Suprapubic skin (tissue), 4 donors: ENCODE measurements at regions not wholly inside any gene's neighbourhood (a gene's known extent, or its start where the extent isn't known, plus 50 kb on each side); places are given as distances from the start of the nearest gene placed in this dataset.

Experiments
- DNase-seq, 2 donors: peaks; one replicate each; pipeline ENCODE4 v3.0.0-alpha.2; 2019; ENCODE audit warnings: low spot score in 2 of 2
- H3K27ac ChIP-seq: fragments of 200-600 bp; sonication (generic); one replicate; pipeline ENCODE4 v1.5.1; 2019
- H3K27me3 ChIP-seq: fragments of 200-600 bp; sonication (generic); one replicate; pipeline ENCODE4 v1.5.1; 2019
- H3K36me3 ChIP-seq: fragments of 200-600 bp; sonication (generic); one replicate; pipeline ENCODE4 v1.5.1; 2019
- H3K4me1 ChIP-seq: fragments of 200-600 bp; sonication (generic); one replicate; pipeline ENCODE4 v1.5.1; 2019
- H3K4me3 ChIP-seq: fragments of 200-600 bp; sonication (generic); one replicate; pipeline ENCODE4 v1.5.1; 2019; ENCODE audit warnings: mild to moderate bottlenecking
- H3K9me3 ChIP-seq: fragments of 200-600 bp; sonication (generic); one replicate; pipeline ENCODE4 v1.5.1; 2019
- CTCF ChIP-seq, 2 donors: fragments of 200-600 bp in 1 of 2; fragments of 450-650 bp in 1 of 2; sonication (generic) in 1 of 2; IDR thresholded peaks; one replicate each; pipeline ENCODE4 v1.5.1; 2016 to 2019; ENCODE audit warnings: antibody characterized with exemption in 2 of 2, mild to moderate bottlenecking in 1 of 2, moderate library complexity in 1 of 2
- EP300 ChIP-seq: sonication (generic); formaldehyde crosslinking; IDR thresholded peaks from one replicate; pipeline ENCODE4 v1.6.1; 2017; ENCODE audit warnings: antibody characterized with exemption
- POLR2A ChIP-seq, 2 donors: fragments of 450-650 bp; IDR thresholded peaks; one replicate each; pipeline ENCODE4 v1.6.1; 2017; ENCODE audit warnings: antibody characterized with exemption in 2 of 2, mild to moderate bottlenecking in 2 of 2, moderate library complexity in 2 of 2
- POLR2AphosphoS5 ChIP-seq, 3 donors: sonication (generic); formaldehyde crosslinking; IDR thresholded peaks; one replicate each; pipeline ENCODE4 v1.6.1; 2017; ENCODE audit warnings: antibody characterized with exemption in 3 of 3
- WGBS: methylation state at CpG from one replicate; pipeline ENCODE4 v1.1.5; 2018; 5-methylcytosine and 5-hydroxymethylcytosine counted together

GRCh38 chr10:89090756-89091445, 100.3 kb downstream of the FAS start:
- 60% methylated on average over 6 of the region's 6 CpGs for WGBS
- no peak for DNase-seq
- Histone ChIP-seq H3K4me1 (peaks cover 14% of the 10 kb centered on the region), H3K4me3 (no peak overlapping the region), H3K27me3 (no peaks in the 10 kb centered on the region), H3K27ac (no peak overlapping the region), H3K9me3 (no peaks in the 10 kb centered on the region), H3K36me3 (no peaks in the 10 kb centered on the region)
- TF ChIP-seq POLR2A (IDR thresholded peaks at IDR 0.05) (no peak), POLR2AphosphoS5 (IDR thresholded peaks at IDR 0.05) (no peak), EP300 (no peak), CTCF (IDR thresholded peaks at IDR 0.05) (no peak)

- peak; percentile 92 to 93 for DNase-seq
- no peaks in the 10 kb centered on the region for H3K27me3 ChIP-seq
- no peaks in the 10 kb centered on the region for H3K36me3 ChIP-seq
- WGBS = 43% methylated on average over 13 of the region's 13 CpGs
- peaks cover 13% of the 10 kb centered on the region for H3K4me1 ChIP-seq
- no peaks in the 10 kb centered on the region for H3K9me3 ChIP-seq
- H3K4me3 ChIP-seq = peak overlapping the region; percentile 5
- TF ChIP-seq POLR2AphosphoS5 (IDR thresholded peaks at IDR 0.05) = peak; percentile 50 to 93 (median 77)
- no peak for TF ChIP-seq POLR2A (IDR thresholded peaks at IDR 0.05)
- peak overlapping the region; percentile 46 for H3K27ac ChIP-seq
Measured at GRCh38 chr10:89086801-89087521, 96.4 kb downstream of the FAS start.

- Histone ChIP-seq H3K27ac (no peak overlapping the region), H3K4me1 (peaks cover 7% of the 10 kb centered on the region), H3K9me3 (no peaks in the 10 kb centered on the region), H3K4me3 (no peak overlapping the region), H3K36me3 (no peaks in the 10 kb centered on the region), H3K27me3 (no peaks in the 10 kb centered on the region)
- no peak for TF ChIP-seq CTCF (IDR thresholded peaks at IDR 0.05)
- TF ChIP-seq POLR2A (IDR thresholded peaks at IDR 0.05) = no peak
- TF ChIP-seq POLR2AphosphoS5 (IDR thresholded peaks at IDR 0.05) = no peak
- no peak for TF ChIP-seq EP300
- WGBS = 78% methylated on average over 4 of the region's 4 CpGs
- no peak for DNase-seq
Measured at GRCh38 chr10:89085153-89085552, 94.6 kb downstream of the FAS start.

GRCh38 chr10:89082086-89082485, 91.5 kb downstream of the FAS start:
- Histone ChIP-seq H3K36me3 (no peaks in the 10 kb centered on the region), H3K4me3 (no peak overlapping the region), H3K4me1 (peaks cover 19% of the 10 kb centered on the region), H3K27ac (no peak overlapping the region), H3K27me3 (no peaks in the 10 kb centered on the region), H3K9me3 (no peaks in the 10 kb centered on the region)
- DNase-seq = no peak
- TF ChIP-seq POLR2A (IDR thresholded peaks at IDR 0.05) (no peak), CTCF (IDR thresholded peaks at IDR 0.05) (no peak), EP300 (no peak), POLR2AphosphoS5 (IDR thresholded peaks at IDR 0.05) (no peak)
- 83% methylated on average over 5 of the region's 5 CpGs for WGBS

- Histone ChIP-seq H3K36me3 (no peaks in the 10 kb centered on the region), H3K27ac (peak overlapping the region; percentile 38), H3K4me1 (peaks cover 19% of the 10 kb centered on the region), H3K27me3 (no peaks in the 10 kb centered on the region), H3K4me3 (no peak overlapping the region), H3K9me3 (no peaks in the 10 kb centered on the region)
- DNase-seq = no peak
- TF ChIP-seq POLR2AphosphoS5 (IDR thresholded peaks at IDR 0.05) (no peak), EP300 (no peak), POLR2A (IDR thresholded peaks at IDR 0.05) (no peak), CTCF (IDR thresholded peaks at IDR 0.05) (no peak)
- WGBS = 63% methylated on average over 3 of the region's 3 CpGs
Measured at GRCh38 chr10:89080660-89081059, 90.1 kb downstream of the FAS start.
